Cardiac muscle cell (in vitro differentiated cells and primary cell): ENCODE measurements at regions not wholly inside any gene's neighbourhood (a gene's known extent, or its start where the extent isn't known, plus 50 kb on each side); places are given as distances from the start of the nearest gene placed in this dataset.
"Not testable (repeated sequence)": the region's sequence is repeated elsewhere in the genome, so short reads cannot be mapped to it uniquely, and the experiment has no call there.

ENCODE experiments used
- DNase-seq, 2 donors: peaks; one replicate each; pipeline versions ENCODE4 v3.0.0 to v3.0.0-alpha.2; 2010 to 2017; ENCODE audit warnings: low read depth in 1 of 2, low spot score in 1 of 2
- H3K27ac ChIP-seq: fragments of 200-600 bp; sonication (generic); 2 replicates; pipeline ENCODE4 v1.5.1; 2016
- H3K27me3 ChIP-seq: fragments of 200-600 bp; sonication (generic); 2 replicates; pipeline ENCODE4 v1.6.0; 2016; ENCODE audit warnings: control low read depth
- H3K36me3 ChIP-seq: fragments of 200-600 bp; sonication (generic); 2 replicates; pipeline ENCODE4 v1.5.1; 2016; ENCODE audit warnings: control low read depth
- H3K4me1 ChIP-seq: fragments of 200-600 bp; sonication (generic); 2 replicates; pipeline ENCODE4 v1.8.1; 2017; ENCODE audit warnings: low read depth, mild to moderate bottlenecking, mixed run types
- H3K4me3 ChIP-seq: fragments of 200-600 bp; sonication (generic); 2 replicates; pipeline ENCODE4 v1.5.1; 2016; ENCODE audit warnings: mild to moderate bottlenecking
- H3K9me3 ChIP-seq: fragments of 200-600 bp; sonication (generic); 2 replicates; pipeline ENCODE4 v1.5.1; 2017; ENCODE audit warnings: low read depth, mild to moderate bottlenecking, control low read depth
- CTCF ChIP-seq: IDR thresholded peaks from 2 replicates; pipeline ENCODE4 v1.5.1; 2012; ENCODE audit warnings: low read depth, mild to moderate bottlenecking, low read length

- no peak for TF ChIP-seq CTCF
- no peaks in the 10 kb centered on the region for H3K36me3 ChIP-seq
- H3K4me1 ChIP-seq: no peaks in the 10 kb centered on the region
- H3K27me3 ChIP-seq: no peaks in the 10 kb centered on the region
- H3K9me3 ChIP-seq: no peaks in the 10 kb centered on the region
- no peak overlapping the region for H3K27ac ChIP-seq
- no peak for DNase-seq
- no peak overlapping the region for H3K4me3 ChIP-seq
Measured at GRCh38 chr12:25710128-25710527, 157.0 kb upstream of the LMNTD1 start.

- not testable (repeated sequence) for H3K4me3 ChIP-seq, DNase-seq, H3K9me3 ChIP-seq, H3K27ac ChIP-seq, H3K27me3 ChIP-seq, H3K36me3 ChIP-seq, H3K4me1 ChIP-seq
Measured at GRCh38 chr12:25710938-25711605, 158.0 kb upstream of the LMNTD1 start.

- Histone ChIP-seq H3K4me1 (no peaks in the 10 kb centered on the region), H3K9me3 (no peaks in the 10 kb centered on the region), H3K27ac (no peak overlapping the region), H3K4me3 (no peak overlapping the region), H3K36me3 (no peaks in the 10 kb centered on the region), H3K27me3 (no peaks in the 10 kb centered on the region)
- no peak for DNase-seq
- TF ChIP-seq CTCF: no peak
Measured at GRCh38 chr12:25712169-25712568, 159.1 kb upstream of the LMNTD1 start.

- Histone ChIP-seq H3K27ac (no peak overlapping the region), H3K9me3 (no peaks in the 10 kb centered on the region), H3K36me3 (no peaks in the 10 kb centered on the region), H3K27me3 (no peaks in the 10 kb centered on the region), H3K4me1 (no peaks in the 10 kb centered on the region), H3K4me3 (no peak overlapping the region)
- no peak for DNase-seq
- TF ChIP-seq CTCF: no peak
Measured at GRCh38 chr12:25713264-25713663, 160.2 kb upstream of the LMNTD1 start.

- H3K4me3 ChIP-seq: no peak overlapping the region
- H3K27me3 ChIP-seq: no peaks in the 10 kb centered on the region
- H3K9me3 ChIP-seq: no peaks in the 10 kb centered on the region
- DNase-seq: no peak
- no peak overlapping the region for H3K27ac ChIP-seq
- H3K36me3 ChIP-seq: no peaks in the 10 kb centered on the region
- no peaks in the 10 kb centered on the region for H3K4me1 ChIP-seq
- TF ChIP-seq CTCF: no peak
Measured at GRCh38 chr12:25714198-25714984, 161.3 kb upstream of the LMNTD1 start.

GRCh38 chr12:25715102-25715501 lies 162.0 kb upstream of the LMNTD1 start:
- no peak for DNase-seq
- TF ChIP-seq CTCF: no peak
- H3K36me3 ChIP-seq: no peaks in the 10 kb centered on the region
- H3K27me3 ChIP-seq: no peaks in the 10 kb centered on the region
- no peak overlapping the region for H3K4me3 ChIP-seq
- H3K27ac ChIP-seq: no peak overlapping the region
- no peaks in the 10 kb centered on the region for H3K9me3 ChIP-seq
- no peaks in the 10 kb centered on the region for H3K4me1 ChIP-seq
